GM23248 (cell line): ENCODE measurements at regions not wholly inside any gene's neighbourhood (a gene's known extent, or its start where the extent isn't known, plus 50 kb on each side); places are given as distances from the start of the nearest gene placed in this dataset.

Experiments used
- DNase-seq: peaks from one replicate; pipeline ENCODE4 v3.0.0-alpha.2; 2015
- H2AFZ ChIP-seq: fragments of 200-600 bp; sonication (generic); 2 replicates; pipeline ENCODE4 v1.6.1; 2016; ENCODE audit warnings: antibody characterized with exemption
- H3F3A ChIP-seq: fragments of 200-600 bp; sonication (generic); 2 replicates; pipeline ENCODE4 v1.6.1; 2016; ENCODE audit warnings: mild to moderate bottlenecking, antibody characterized with exemption, mixed run types; ENCODE audit not compliant: insufficient read depth
- H3K27ac ChIP-seq: fragments of 200-600 bp; sonication (generic); 2 replicates; pipeline ENCODE4 v1.5.1; 2016; ENCODE audit warnings: mild to moderate bottlenecking
- H3K27me3 ChIP-seq: fragments of 200-600 bp; sonication (generic); replicated peaks from 2 replicates; pipeline ENCODE4 v1.6.1; 2016; ENCODE audit warnings: mild to moderate bottlenecking; ENCODE audit not compliant: insufficient read depth
- H3K36me3 ChIP-seq: fragments of 200-600 bp; sonication (generic); 2 replicates; pipeline ENCODE4 v1.6.1; 2016; ENCODE audit warnings: low read depth, mild to moderate bottlenecking
- H3K4me1 ChIP-seq: fragments of 200-600 bp; sonication (generic); 2 replicates; pipeline ENCODE4 v1.6.1; 2016; ENCODE audit warnings: mild to moderate bottlenecking; ENCODE audit not compliant: insufficient read depth
- H3K4me2 ChIP-seq: fragments of 200-600 bp; sonication (generic); one replicate; pipeline ENCODE4 v1.6.1; 2016; ENCODE audit warnings: mild to moderate bottlenecking; ENCODE audit not compliant: unreplicated experiment
- H3K4me3 ChIP-seq: fragments of 200-600 bp; sonication (generic); 2 replicates; pipeline ENCODE4 v1.5.1; 2016; ENCODE audit warnings: mild to moderate bottlenecking
- H3K79me2 ChIP-seq: fragments of 200-600 bp; sonication (generic); 2 replicates; pipeline ENCODE4 v1.6.1; 2016; ENCODE audit warnings: mild to moderate bottlenecking; ENCODE audit not compliant: insufficient read depth
- H3K9ac ChIP-seq: fragments of 200-600 bp; sonication (generic); 2 replicates; pipeline ENCODE4 v1.6.1; 2016; ENCODE audit warnings: mild to moderate bottlenecking
- H3K9me2 ChIP-seq: fragments of 200-600 bp; sonication (generic); 2 replicates; pipeline ENCODE4 v1.6.1; 2016; ENCODE audit warnings: mixed run types, mild to moderate bottlenecking, moderate library complexity; ENCODE audit not compliant: insufficient read depth
- H3K9me3 ChIP-seq: fragments of 200-600 bp; sonication (generic); one replicate; pipeline ENCODE4 v1.6.1; 2017; ENCODE audit warnings: low read depth
- H4K20me1 ChIP-seq: fragments of 200-600 bp; sonication (generic); 2 replicates; pipeline ENCODE4 v1.6.0; 2016; ENCODE audit not compliant: insufficient read depth
- EZH2 ChIP-seq: fragments of 200-600 bp; sonication (generic); IDR thresholded peaks from 2 replicates; pipeline ENCODE4 v1.6.1; 2018; ENCODE audit warnings: antibody characterized with exemption, mild to moderate bottlenecking; ENCODE audit not compliant: insufficient read depth, poor library complexity, severe bottlenecking
- EZH2phosphoT487 ChIP-seq: fragments of 200-600 bp; sonication (generic); IDR thresholded peaks from 2 replicates; pipeline ENCODE4 v1.6.1; 2018; ENCODE audit warnings: antibody characterized with exemption, moderate library complexity, mild to moderate bottlenecking, low read depth; ENCODE audit not compliant: insufficient read depth
- WGBS, 2 experiments: methylation state at CpG; one replicate each; pipeline ENCODE4 v1.1.6; 2015 to 2017; ENCODE audit warnings: low lambda C conversion rate in 2 of 2, low coverage in 1 of 2; ENCODE audit errors: missing lambda C conversion rate in 2 of 2; 5-methylcytosine and 5-hydroxymethylcytosine counted together
- in situ Hi-C: fragments of 300-500 bp; cut with MboI; formaldehyde crosslinking; loops from 2 replicates; pipeline ENCODE4 v1.15.0; 2020

DNA sequence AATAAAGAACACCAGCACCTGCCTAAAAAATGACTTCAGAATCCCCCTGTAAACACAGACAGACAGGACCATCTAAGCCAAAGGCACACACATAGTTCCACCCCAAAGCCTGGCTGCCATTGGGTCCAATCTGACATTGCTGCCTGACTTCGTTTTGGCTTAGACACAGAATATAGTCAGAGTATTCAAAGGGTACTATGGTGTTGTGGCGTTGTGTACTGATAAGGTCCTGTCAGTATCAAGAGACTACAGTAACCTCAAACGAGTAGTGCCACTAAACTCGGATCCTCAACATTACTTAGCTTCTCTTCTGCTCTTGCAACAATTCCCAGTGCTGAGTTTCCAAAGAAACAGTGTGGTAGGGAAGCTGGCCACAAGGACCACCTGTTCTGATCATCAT lies 169.3 kb upstream of the NR5A2 start:
- Histone ChIP-seq H4K20me1 (no peaks in the 10 kb centered on the region), H3K27me3 (no peaks in the 10 kb centered on the region), H3K79me2 (no peaks in the 10 kb centered on the region), H3K4me3 (no peak overlapping the region), H3K4me2 (no peak overlapping the region), H3K4me1 (peaks cover 51% of the 10 kb centered on the region), H3F3A (peaks cover 49% of the 10 kb centered on the region), H3K27ac (0 out of 2 replicates have a peak overlapping the region, but pooled peaks have one; percentile 63), H3K9me2 (no peaks in the 10 kb centered on the region), H3K36me3 (no peaks in the 10 kb centered on the region), H3K9me3 (no peaks in the 10 kb centered on the region), H3K9ac (no peak overlapping the region), H2AFZ (0 out of 2 replicates have a peak overlapping the region, but pooled peaks have one; percentile 45)
- in situ Hi-C loops: no loop called here
- no peak for DNase-seq
- TF ChIP-seq EZH2 (no peak), EZH2phosphoT487 (no peak)
- WGBS, 2 experiments: 57 to 64% methylated on average over 4 of the region's 4 CpGs

DNA sequence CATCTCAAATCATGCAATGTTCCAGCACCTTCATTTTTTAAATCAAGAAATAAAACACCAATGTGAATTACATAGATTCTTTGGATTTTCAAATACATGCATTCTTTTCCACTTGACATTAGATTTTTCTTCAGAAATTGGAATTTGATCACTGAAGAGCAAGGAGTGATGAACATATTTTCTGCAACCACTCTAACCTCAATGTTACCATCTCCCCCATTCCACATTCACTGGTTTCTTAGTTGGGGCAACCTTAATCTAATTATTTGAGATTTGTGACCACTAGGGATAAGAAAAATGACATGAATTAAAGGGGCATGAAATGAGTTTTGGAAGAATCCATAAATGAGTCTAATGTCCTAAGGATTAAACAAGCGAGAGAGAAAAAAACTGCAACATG lies 168.7 kb upstream of the NR5A2 start:
- peak overlapping the region; percentile 45 for H2AFZ ChIP-seq
- no peak for DNase-seq
- in situ Hi-C loops: no loop called here

DNA sequence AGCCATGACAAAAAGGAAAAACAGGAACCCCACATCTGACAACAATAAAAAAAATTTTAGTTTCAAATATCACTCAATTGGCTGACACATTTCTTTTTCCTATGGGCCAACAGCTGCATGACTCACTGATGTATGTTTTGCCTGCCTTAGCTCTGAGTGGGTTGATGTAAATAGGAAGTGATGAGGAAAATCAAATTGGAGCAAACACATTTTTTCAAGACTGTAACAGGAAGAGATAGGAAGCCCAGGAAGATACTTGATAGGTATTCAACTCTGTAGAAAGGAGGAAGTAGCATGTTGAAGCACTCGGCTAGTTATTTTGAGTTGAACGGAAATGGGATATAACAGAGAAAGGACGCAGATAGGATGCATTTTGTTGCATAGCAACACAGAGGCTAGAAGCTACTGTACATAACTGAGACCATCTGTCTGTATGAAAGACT lies 168.0 kb upstream of the NR5A2 start:
- DNase-seq: peak; percentile 89
- H3K27ac ChIP-seq: peak overlapping the region; percentile 63
- H3K9me2 ChIP-seq: no peaks in the 10 kb centered on the region
- H3K79me2 ChIP-seq: no peaks in the 10 kb centered on the region
- WGBS, 2 experiments: 2 to 3% methylated on average over 3 of the region's 3 CpGs
- TF ChIP-seq EZH2phosphoT487 (no peak), EZH2 (no peak)
- H3K9ac ChIP-seq: peak overlapping the region; percentile 41
- no peaks in the 10 kb centered on the region for H3K27me3 ChIP-seq
- H3K36me3 ChIP-seq: no peaks in the 10 kb centered on the region
- peaks cover 46% of the 10 kb centered on the region for H3K4me1 ChIP-seq
- no peaks in the 10 kb centered on the region for H3K9me3 ChIP-seq
- H2AFZ ChIP-seq: peak overlapping the region; percentile 45
- H3K4me2 ChIP-seq: peak overlapping the region; percentile 61
- H3F3A ChIP-seq: peaks cover 41% of the 10 kb centered on the region
- peak overlapping the region; percentile 29 for H3K4me3 ChIP-seq
- no peaks in the 10 kb centered on the region for H4K20me1 ChIP-seq
- in situ Hi-C loops: no loop called here

More for the DNA sequence above, 168.7 kb upstream of the NR5A2 start:
- Histone ChIP-seq H3K27ac (peak overlapping the region; percentile 63), H4K20me1 (no peaks in the 10 kb centered on the region), H3F3A (peaks cover 48% of the 10 kb centered on the region), H3K79me2 (no peaks in the 10 kb centered on the region), H3K4me3 (peak overlapping the region; percentile 29; the same call in 1 of the 2 replicates), H3K4me1 (peaks cover 51% of the 10 kb centered on the region), H3K9me3 (no peaks in the 10 kb centered on the region), H3K9me2 (no peaks in the 10 kb centered on the region), H3K36me3 (no peaks in the 10 kb centered on the region), H3K4me2 (peak overlapping the region; percentile 61), H3K27me3 (no peaks in the 10 kb centered on the region), H3K9ac (peak overlapping the region; percentile 41)
- 10 to 12% methylated on average over 1 of the region's 1 CpG for WGBS, 2 experiments
- no peak for TF ChIP-seq EZH2
- TF ChIP-seq EZH2phosphoT487: no peak

DNA sequence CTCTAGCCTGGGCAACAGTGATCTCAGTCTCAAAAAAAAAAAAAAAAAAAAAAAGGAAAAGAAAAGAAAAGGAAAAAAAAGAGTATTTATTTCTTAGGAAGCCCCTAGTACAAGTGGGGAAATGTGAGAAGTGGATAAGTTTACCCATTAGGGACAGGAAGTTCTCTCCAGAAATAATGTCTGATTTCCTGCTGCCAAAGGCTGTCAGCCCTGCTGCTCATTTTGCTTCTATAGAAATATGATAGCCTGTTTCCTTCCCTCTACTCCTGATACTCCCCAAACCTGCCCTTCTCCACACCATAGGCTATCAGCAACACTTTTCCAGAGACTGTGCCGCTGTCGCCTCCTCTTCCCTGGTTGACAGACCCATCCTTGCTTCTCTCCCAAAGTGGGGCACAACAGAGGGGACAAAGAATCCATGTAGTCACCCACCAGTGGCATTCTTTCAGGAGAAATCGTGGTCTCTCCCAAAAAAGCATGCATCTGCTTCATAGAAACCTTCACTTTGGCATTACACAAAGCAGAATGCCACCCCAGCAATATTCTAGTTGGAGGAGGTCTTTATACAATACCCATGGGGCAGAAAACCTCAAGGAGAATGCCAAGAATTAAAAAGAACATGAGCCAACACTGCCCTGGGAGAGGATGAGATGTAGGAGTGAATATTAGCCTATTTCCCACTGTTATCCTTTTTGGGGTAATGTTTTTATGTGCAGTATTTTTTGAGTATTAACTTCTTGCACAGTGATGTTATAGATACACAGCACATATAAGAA lies 166.3 kb upstream of the NR5A2 start:
- Histone ChIP-seq H3K27ac (no peak overlapping the region), H3K4me1 (peaks cover 31% of the 10 kb centered on the region), H3K9ac (no peak overlapping the region), H3K36me3 (no peaks in the 10 kb centered on the region), H3K27me3 (no peaks in the 10 kb centered on the region), H3K4me3 (no peak overlapping the region), H3K79me2 (no peaks in the 10 kb centered on the region), H3K9me2 (no peaks in the 10 kb centered on the region), H3K4me2 (no peak overlapping the region), H2AFZ (no peak overlapping the region), H3F3A (peaks cover 27% of the 10 kb centered on the region), H3K9me3 (no peaks in the 10 kb centered on the region), H4K20me1 (no peaks in the 10 kb centered on the region)
- 64 to 74% methylated on average over 3 of the region's 3 CpGs for WGBS, 2 experiments
- DNase-seq: peak; percentile 7
- TF ChIP-seq EZH2 (no peak), EZH2phosphoT487 (no peak)
- in situ Hi-C loops: no loop called here
